Endothelial cell of umbilical vein (primary cell): ENCODE measurements at regions not wholly inside any gene's neighbourhood (a gene's known extent, or its start where the extent isn't known, plus 50 kb on each side); places are given as distances from the start of the nearest gene placed in this dataset.

Experiments
- BruUV-seq: library from RNA; stranded (reverse); fragments of 400-500 nt; replicated peaks from 2 replicates; lab custom pipeline; 2021; lab: Mats Ljungman, UMichigan
- CTCF ChIA-PET: fragments of 300-600, 350-600 bp; sonication (Branson Sonifier 250); formaldehyde crosslinking; loops from one replicate; lab custom pipeline; 2021; ENCODE audit warnings: antibody characterized with exemption, inconsistent platforms; lab: Charles Lee
- POLR2A ChIA-PET: fragments of 300-600, 350-600 bp; sonication (Branson Sonifier 250); formaldehyde crosslinking; loops from one replicate; lab custom pipeline; 2021; ENCODE audit warnings: antibody characterized with exemption, inconsistent platforms; lab: Charles Lee
- DNase-seq: peaks from one replicate; pipeline ENCODE4 v3.0.0-alpha.2; 2011; ENCODE audit warnings: low read depth, low spot score
- FAIRE-seq: peaks from 2 replicates; lab custom pipeline; 2011; peaks lifted over from hg19 to GRCh38; lab: Jason Lieb, UNC
- H2AFZ ChIP-seq: 2 replicates; pipeline ENCODE4 v1.6.0; 2012; ENCODE audit warnings: low read depth, low read length, control low read depth, inconsistent platforms
- H3K27ac ChIP-seq: 2 replicates; pipeline ENCODE4 v1.5.1; 2011; ENCODE audit warnings: low read depth, mild to moderate bottlenecking, control low read depth, low read length, moderate library complexity; ENCODE audit not compliant: insufficient read depth
- H3K27me3 ChIP-seq, 2 experiments: 2 replicates each; pipeline versions ENCODE4 v1.6.0 to v1.6.1; 2011; ENCODE audit warnings: low read length in 2 of 2, mixed read lengths in 1 of 2; ENCODE audit not compliant: control insufficient read depth in 2 of 2, insufficient read depth in 2 of 2
- H3K36me3 ChIP-seq, 2 experiments: 2 replicates in 1 of 2; 3 replicates in 1 of 2; pipeline ENCODE4 v1.5.1; 2011; ENCODE audit warnings: low read length in 2 of 2, mild to moderate bottlenecking in 1 of 2, moderate library complexity in 1 of 2; ENCODE audit not compliant: control insufficient read depth in 2 of 2, insufficient read depth in 2 of 2; ENCODE audit errors: extremely low read depth in 1 of 2
- H3K4me1 ChIP-seq: 3 replicates; pipeline ENCODE4 v1.5.1; 2011; ENCODE audit warnings: mild to moderate bottlenecking, low read length; ENCODE audit not compliant: control insufficient read depth, insufficient read depth; ENCODE audit errors: extremely low read depth
- H3K4me2 ChIP-seq: 2 replicates; pipeline ENCODE4 v1.6.1; 2011; ENCODE audit warnings: low read length, control low read depth, mixed read lengths; ENCODE audit not compliant: insufficient read depth
- H3K4me3 ChIP-seq, 3 experiments: fragments of 200-600 bp in 1 of 3; sonication (generic), shearing (Covaris generic) in 1 of 3; replicated peaks in 1 of 3; 2 replicates each; pipeline ENCODE4 v1.5.1; 2011 to 2016; ENCODE audit warnings: control low read depth in 3 of 3, low read length in 3 of 3, mild to moderate bottlenecking in 2 of 3, inconsistent platforms in 1 of 3, low read depth in 1 of 3, moderate library complexity in 1 of 3; ENCODE audit not compliant: insufficient read depth in 1 of 3
- H3K79me2 ChIP-seq: 2 replicates; pipeline ENCODE4 v1.6.0; 2012; ENCODE audit warnings: low read length, inconsistent platforms; ENCODE audit not compliant: control insufficient read depth, insufficient read depth
- H3K9ac ChIP-seq: replicated peaks from 2 replicates; pipeline ENCODE3; 2011; ENCODE audit warnings: low read length, control low read depth; ENCODE audit not compliant: insufficient read depth; ENCODE audit errors: extremely low read depth
- H3K9me1 ChIP-seq: replicated peaks from 3 replicates; pipeline ENCODE4 v1.6.0; 2011; ENCODE audit warnings: mild to moderate bottlenecking, low read length; ENCODE audit not compliant: control insufficient read depth, insufficient read depth; ENCODE audit errors: extremely low read depth
- H3K9me3 ChIP-seq: replicated peaks from 2 replicates; pipeline ENCODE4 v1.5.1; 2012; ENCODE audit warnings: low read length, inconsistent platforms; ENCODE audit not compliant: control insufficient read depth, insufficient read depth
- H4K20me1 ChIP-seq: replicated peaks from 2 replicates; pipeline ENCODE3; 2011; ENCODE audit warnings: mild to moderate bottlenecking, low read length; ENCODE audit not compliant: control insufficient read depth, insufficient read depth; ENCODE audit errors: extremely low read depth
- CTCF ChIP-seq, 2 donors: IDR thresholded peaks; 1 replicate in 1 of 2; 2 replicates in 1 of 2; pipeline ENCODE4 v1.5.1; 2011; ENCODE audit warnings: low read length in 2 of 2, mild to moderate bottlenecking in 2 of 2, moderate library complexity in 2 of 2, control low read depth in 1 of 2, inconsistent platforms in 1 of 2, low read depth in 1 of 2; ENCODE audit not compliant: insufficient read depth in 1 of 2; ENCODE audit errors: extremely low read depth in 1 of 2
- EZH2 ChIP-seq: IDR thresholded peaks from 2 replicates; pipeline ENCODE4 v1.6.1; 2012; ENCODE audit warnings: borderline replicate concordance, low read depth, mild to moderate bottlenecking, moderate library complexity, low read length, inconsistent platforms; ENCODE audit not compliant: severe bottlenecking
- FOS ChIP-seq: IDR thresholded peaks from 2 replicates; pipeline ENCODE4 v1.6.1; 2011; ENCODE audit warnings: mild to moderate bottlenecking, low read length, moderate library complexity, borderline replicate concordance; ENCODE audit not compliant: insufficient read depth
- GATA2 ChIP-seq: IDR thresholded peaks from 2 replicates; pipeline ENCODE4 v1.7.0; 2011; ENCODE audit warnings: low read depth, mild to moderate bottlenecking, moderate library complexity, mixed read lengths, low read length; ENCODE audit not compliant: insufficient read length, insufficient read depth
- JUN ChIP-seq: IDR thresholded peaks from 2 replicates; pipeline ENCODE4 v1.6.1; 2011; ENCODE audit warnings: borderline replicate concordance, low read depth; ENCODE audit not compliant: insufficient read length, insufficient read depth
- MAX ChIP-seq: IDR thresholded peaks from 2 replicates; pipeline ENCODE4 v1.6.1; 2011; ENCODE audit not compliant: insufficient read depth, insufficient read length
- MYC ChIP-seq: IDR thresholded peaks from one replicate; pipeline ENCODE4 v1.6.1; 2011; ENCODE audit warnings: mild to moderate bottlenecking, low read depth, low read length
- POLR2A ChIP-seq: IDR thresholded peaks from 2 replicates; pipeline ENCODE4 v1.6.1; 2012; ENCODE audit warnings: low read depth, mild to moderate bottlenecking, control low read depth, low read length
- POLR2AphosphoS5 ChIP-seq: IDR thresholded peaks from 2 replicates; pipeline ENCODE4 v1.6.1; 2012; ENCODE audit warnings: low read depth, mild to moderate bottlenecking, control low read depth, low read length, moderate library complexity; ENCODE audit not compliant: insufficient read depth
- dilution Hi-C: fragments of 300-500 bp; cut with MboI; formaldehyde crosslinking; loops from one replicate; pipeline ENCODE4 v1.15.0; 2019; ENCODE audit warnings: low sequenced_read_pairs; ENCODE audit not compliant: extremely low pct_ligation_motif_present
- intact Hi-C: fragments of 100-400 bp; cut with micrococcal nuclease; formaldehyde crosslinking; loops from one replicate; pipeline ENCODE4 v1.10.0; 2022

DNA sequence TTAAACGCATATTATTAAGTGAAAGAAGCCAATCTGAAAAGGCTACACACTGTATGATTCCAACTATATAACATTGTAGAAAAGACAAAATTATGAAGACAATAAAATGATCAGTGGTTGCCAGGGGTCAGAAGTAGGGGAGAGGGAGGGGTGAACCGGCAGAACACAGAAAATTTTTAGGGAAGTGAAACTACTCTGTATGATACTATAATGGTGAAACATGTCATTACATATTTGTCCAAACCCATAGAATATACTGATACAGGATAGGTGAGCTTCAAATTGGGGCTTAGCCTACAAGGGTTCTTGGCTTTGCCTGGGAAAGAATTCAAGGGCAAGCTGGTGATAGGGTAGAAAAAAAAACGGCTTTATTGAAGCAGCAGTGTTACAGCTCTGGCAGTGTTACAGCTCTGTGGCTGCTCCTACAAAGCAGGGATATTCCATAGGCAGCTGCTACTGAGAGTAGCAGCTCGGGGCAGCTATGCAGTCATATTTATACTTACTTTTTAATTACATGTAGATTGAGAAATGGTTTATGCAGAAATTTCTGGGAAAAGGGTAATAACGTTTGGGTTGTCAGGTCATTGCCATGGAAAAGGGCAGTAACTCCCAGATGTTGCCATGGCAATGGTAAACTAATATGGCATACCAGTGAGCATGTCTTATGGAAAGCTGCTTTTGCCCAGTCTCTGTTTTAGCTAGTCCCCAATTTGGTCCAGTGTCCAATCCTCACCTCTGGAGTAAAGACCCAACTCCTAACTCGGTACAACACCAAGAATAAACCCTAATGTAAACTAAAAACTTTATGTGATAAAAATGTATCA is 125.1 kb upstream of the SLC25A36 start:
- H3K36me3 ChIP-seq = no peaks in the 10 kb centered on the region
- DNase-seq = no peak
- TF ChIP-seq JUN (no peak), FOS (no peak), POLR2A (no peak), POLR2AphosphoS5 (no peak), CTCF (IDR thresholded peaks at IDR 0.05; ENCODE audit: extremely low read depth in 1 of 2, insufficient read depth in 1 of 2, low read depth in 1 of 2, low read length in 2 of 2) (no peak), MAX (no peak), MYC (no peak), GATA2 (no peak), EZH2 (no peak)
- POLR2A ChIA-PET = no interaction called here
- H3K9me3 ChIP-seq = no peaks in the 10 kb centered on the region
- H3K4me3 ChIP-seq = no peak overlapping the region
- H3K27ac ChIP-seq = no peak overlapping the region
- H3K79me2 ChIP-seq = no peaks in the 10 kb centered on the region
- dilution Hi-C loops (no loop called here), intact Hi-C loops (no loop called here)
- H2AFZ ChIP-seq = no peak overlapping the region
- no peaks in the 10 kb centered on the region for H4K20me1 ChIP-seq
- no peak overlapping the region for H3K4me2 ChIP-seq
- H3K9me1 ChIP-seq = no peaks in the 10 kb centered on the region
- H3K27me3 ChIP-seq = no peaks in the 10 kb centered on the region
- no peak for FAIRE-seq
- CTCF ChIA-PET = no interaction called here
- H3K9ac ChIP-seq = no peak overlapping the region
- BruUV-seq = no TSS peak
- no peaks in the 10 kb centered on the region for H3K4me1 ChIP-seq
